DMS114 treated with DMSO at 0.1 percent for 48 hours (cell line): ENCODE measurements at regions not wholly inside any gene's neighbourhood (a gene's known extent, or its start where the extent isn't known, plus 50 kb on each side); places are given as distances from the start of the nearest gene placed in this dataset.
A peak's percentile ranks its signal among the peaks of the same experiment; 100 is the strongest.

Experiments
- DNase-seq: peaks from one replicate; lab custom pipeline; 2025; ENCODE audit not compliant: unreplicated experiment; lab: John Stamatoyannopoulos, UW

- DNase-seq, result no peak
Observed at GRCh38 chr1:218525451-218526197, 180.5 kb downstream of the TGFB2 start.

GRCh38 chr1:218526198-218526580 lies 181.1 kb downstream of the TGFB2 start:
- DNase-seq, result no peak

- DNase-seq, result no peak
Observed at GRCh38 chr1:218527737-218528136, 182.6 kb downstream of the TGFB2 start.

- DNase-seq, result no peak
Observed at GRCh38 chr1:218529646-218530300, 184.6 kb downstream of the TGFB2 start.

GRCh38 chr1:218531936-218532335 lies 186.8 kb downstream of the TGFB2 start:
- DNase-seq, result no peak

- DNase-seq, result no peak
Observed at GRCh38 chr1:218536296-218536986, 191.3 kb downstream of the TGFB2 start.

GRCh38 chr1:218537122-218537913 lies 192.2 kb downstream of the TGFB2 start:
- no peak for DNase-seq

- DNase-seq, result no peak
Observed at GRCh38 chr1:218538341-218538740, 193.2 kb downstream of the TGFB2 start.

GRCh38 chr1:218546314-218546713 lies 201.2 kb downstream of the TGFB2 start:
- no peak for DNase-seq

- no peak for DNase-seq
Observed at GRCh38 chr1:218547957-218548730, 203.0 kb downstream of the TGFB2 start.

GRCh38 chr1:218548764-218549163 lies 203.6 kb downstream of the TGFB2 start:
- no peak for DNase-seq

GRCh38 chr1:218553197-218553596 lies 208.1 kb downstream of the TGFB2 start:
- DNase-seq, result peak; percentile 52

- no peak for DNase-seq
Observed at GRCh38 chr1:218556016-218556415, 210.9 kb downstream of the TGFB2 start.

GRCh38 chr1:218557731-218558130 lies 212.6 kb downstream of the TGFB2 start:
- DNase-seq, result no peak

GRCh38 chr1:218558271-218558810 lies 213.2 kb downstream of the TGFB2 start:
- DNase-seq, result no peak

- DNase-seq, result no peak
Observed at GRCh38 chr1:218565377-218565776, 220.2 kb downstream of the TGFB2 start.

GRCh38 chr1:218568962-218569550 lies 223.9 kb downstream of the TGFB2 start:
- DNase-seq, result no peak

- DNase-seq, result no peak
Observed at GRCh38 chr1:218570456-218570855, 225.3 kb downstream of the TGFB2 start.

GRCh38 chr1:218571491-218571890 lies 226.4 kb downstream of the TGFB2 start:
- DNase-seq, result no peak

- DNase-seq, result no peak
Observed at GRCh38 chr1:218572050-218572449, 226.9 kb downstream of the TGFB2 start.
